ENCODE measurements at regions not wholly inside any gene's neighbourhood (a gene's known extent, or its start where the extent isn't known, plus 50 kb on each side); places are given as distances from the start of the nearest gene placed in this dataset.

GRCh38 chr15:69988541-69989225 is 109.0 kb downstream of the TLE3 start:
- TF ChIP-seq CTCF (IDR thresholded peaks at IDR 0.05; ENCODE audit: insufficient read depth, low read depth, low read length): no peak
- DNase-seq (ENCODE audit: low read depth): no peak
- H3K4me3 ChIP-seq (ENCODE audit: low read depth, low read length): no peak overlapping the region

GRCh38 chr15:69990566-69991421 is 106.9 kb downstream of the TLE3 start:
- no peak for TF ChIP-seq CTCF (IDR thresholded peaks at IDR 0.05; ENCODE audit: insufficient read depth, low read depth, low read length)
- no peak overlapping the region for H3K4me3 ChIP-seq (ENCODE audit: low read depth, low read length)
- DNase-seq (ENCODE audit: low read depth): no peak

- TF ChIP-seq CTCF (IDR thresholded peaks at IDR 0.05; ENCODE audit: insufficient read depth, low read depth, low read length): no peak
- no peak for DNase-seq (ENCODE audit: low read depth)
- no peak overlapping the region for H3K4me3 ChIP-seq (ENCODE audit: low read depth, low read length)
These were observed 106.2 kb downstream of the TLE3 start for GRCh38 chr15:69991551-69991980.

GRCh38 chr15:69992348-69992747 is 105.4 kb downstream of the TLE3 start:
- H3K4me3 ChIP-seq (ENCODE audit: low read depth, low read length): no peak overlapping the region
- no peak for TF ChIP-seq CTCF (IDR thresholded peaks at IDR 0.05; ENCODE audit: insufficient read depth, low read depth, low read length)
- no peak for DNase-seq (ENCODE audit: low read depth)

GRCh38 chr15:69994429-69995205 is 103.1 kb downstream of the TLE3 start:
- no peak for TF ChIP-seq CTCF (IDR thresholded peaks at IDR 0.05; ENCODE audit: insufficient read depth, low read depth, low read length)
- DNase-seq (ENCODE audit: low read depth): no peak
- no peak overlapping the region for H3K4me3 ChIP-seq (ENCODE audit: low read depth, low read length)

GRCh38 chr15:69996321-69997160 is 101.2 kb downstream of the TLE3 start:
- no peak overlapping the region for H3K4me3 ChIP-seq (ENCODE audit: low read depth, low read length)
- TF ChIP-seq CTCF (IDR thresholded peaks at IDR 0.05; ENCODE audit: insufficient read depth, low read depth, low read length): no peak
- no peak for DNase-seq (ENCODE audit: low read depth)

All from fibroblast of villous mesenchyme (primary cell).